IMR-90 (cell line): ENCODE measurements at regions not wholly inside any gene's neighbourhood (a gene's known extent, or its start where the extent isn't known, plus 50 kb on each side); places are given as distances from the start of the nearest gene placed in this dataset.

Experiments used
- ATAC-seq: fragments of 200-7000 bp; cut with Tn5 transposase; 2 replicates; pipeline ENCODE4 v1.9.1; 2020; ENCODE audit warnings: low read depth, mild to moderate bottlenecking, moderate library complexity
- BruUV-seq: library from RNA; stranded (reverse); fragments of 400-500 nt; replicated peaks from 2 replicates; lab custom pipeline; 2021; lab: Mats Ljungman, UMichigan
- CTCF ChIA-PET: fragments of 300-600 bp; formaldehyde crosslinking; extraction: SDS; loops from one replicate; lab custom pipeline; 2021; ENCODE audit warnings: antibody characterized with exemption; lab: Yijun Ruan, JAX
- POLR2A ChIA-PET: fragments of 300-600 bp; sonication (Branson Sonifier 250); formaldehyde crosslinking; loops from one replicate; lab custom pipeline; 2022; ENCODE audit warnings: antibody characterized with exemption; ENCODE audit not compliant: unreplicated experiment; lab: Charles Lee
- DNase-seq: peaks from one replicate; pipeline ENCODE4 v3.0.0; 2013
- H2AFZ ChIP-seq: replicated peaks from 2 replicates; pipeline ENCODE3; 2013; ENCODE audit warnings: low read length, mild to moderate bottlenecking; ENCODE audit not compliant: poor library complexity
- H2AK5ac ChIP-seq: 2 replicates; pipeline ENCODE4 v1.6.1; 2013; ENCODE audit warnings: low read depth, low read length, inconsistent platforms
- H2AK9ac ChIP-seq: replicated peaks from 2 replicates; pipeline ENCODE3; 2013; ENCODE audit warnings: mild to moderate bottlenecking, low read depth, low read length, moderate library complexity; ENCODE audit not compliant: poor library complexity
- H2BK120ac ChIP-seq: 2 replicates; pipeline ENCODE4 v1.6.1; 2013; ENCODE audit warnings: low read depth, low read length, inconsistent platforms
- H2BK15ac ChIP-seq: 3 replicates; pipeline ENCODE4 v1.6.1; 2013; ENCODE audit warnings: low read depth, low read length, inconsistent platforms
- H2BK20ac ChIP-seq: 2 replicates; pipeline ENCODE4 v1.6.1; 2013; ENCODE audit warnings: low read depth, mild to moderate bottlenecking, inconsistent platforms, low read length, moderate library complexity
- H2BK5ac ChIP-seq: 2 replicates; pipeline ENCODE4 v1.6.1; 2013; ENCODE audit warnings: mild to moderate bottlenecking, low read depth, low read length, inconsistent platforms; ENCODE audit not compliant: poor library complexity, severe bottlenecking
- H3K14ac ChIP-seq: replicated peaks from 2 replicates; pipeline ENCODE4 v1.6.1; 2013; ENCODE audit warnings: low read depth, low read length, inconsistent platforms
- H3K18ac ChIP-seq: 2 replicates; pipeline ENCODE4 v1.6.1; 2013; ENCODE audit warnings: low read depth, low read length, control low read depth
- H3K23ac ChIP-seq: 2 replicates; pipeline ENCODE4 v1.6.1; 2013; ENCODE audit warnings: low read depth, low read length, inconsistent platforms
- H3K27ac ChIP-seq: 2 replicates; pipeline ENCODE4 v1.5.1; 2013; ENCODE audit warnings: mild to moderate bottlenecking, control low read depth, low read length; ENCODE audit not compliant: insufficient read depth
- H3K27me3 ChIP-seq: 2 replicates; pipeline ENCODE4 v1.6.1; 2013; ENCODE audit warnings: low read length; ENCODE audit not compliant: control insufficient read depth, insufficient read depth
- H3K36me3 ChIP-seq: 2 replicates; pipeline ENCODE4 v1.6.1; 2013; ENCODE audit warnings: low read length, mixed read lengths; ENCODE audit not compliant: control insufficient read depth, insufficient read depth
- H3K4ac ChIP-seq: 2 replicates; pipeline ENCODE4 v1.6.1; 2013; ENCODE audit warnings: low read depth, low read length, inconsistent platforms
- H3K4me1 ChIP-seq: 2 replicates; pipeline ENCODE4 v1.6.1; 2013; ENCODE audit warnings: low read length, mixed read lengths; ENCODE audit not compliant: control insufficient read depth, insufficient read depth
- H3K4me2 ChIP-seq: 2 replicates; pipeline ENCODE4 v1.6.1; 2013; ENCODE audit warnings: low read depth, mild to moderate bottlenecking, control low read depth, low read length, moderate library complexity
- H3K4me3 ChIP-seq: 2 replicates; pipeline ENCODE4 v1.5.1; 2013; ENCODE audit warnings: low read depth, mild to moderate bottlenecking, control low read depth, low read length, moderate library complexity; ENCODE audit not compliant: insufficient read depth
- H3K56ac ChIP-seq: 2 replicates; pipeline ENCODE4 v1.6.1; 2013; ENCODE audit warnings: low read length, inconsistent platforms; ENCODE audit not compliant: insufficient read depth; ENCODE audit errors: extremely low read depth
- H3K79me1 ChIP-seq, 2 experiments: 2 replicates each; pipeline ENCODE4 v1.6.1; 2013; ENCODE audit warnings: low read length in 2 of 2, inconsistent platforms in 1 of 2, low read depth in 1 of 2
- H3K9ac ChIP-seq: 2 replicates; pipeline ENCODE4 v1.6.1; 2013; ENCODE audit warnings: low read depth, low read length, control low read depth
- H3K9me1 ChIP-seq: 2 replicates; pipeline ENCODE4 v1.6.1; 2013; ENCODE audit warnings: low read length, inconsistent platforms; ENCODE audit not compliant: insufficient read depth
- H3K9me3 ChIP-seq: 2 replicates; pipeline ENCODE4 v1.6.1; 2013; ENCODE audit warnings: low read length; ENCODE audit not compliant: control insufficient read depth, insufficient read depth
- H4K20me1 ChIP-seq: 2 replicates; pipeline ENCODE4 v1.6.1; 2013; ENCODE audit warnings: low read length, inconsistent platforms; ENCODE audit not compliant: insufficient read depth
- H4K5ac ChIP-seq: 2 replicates; pipeline ENCODE4 v1.6.1; 2013; ENCODE audit warnings: mild to moderate bottlenecking, low read depth, low read length, control low read depth
- H4K8ac ChIP-seq, 2 experiments: 2 replicates each; pipeline ENCODE4 v1.6.1; 2013; ENCODE audit warnings: low read depth in 2 of 2, low read length in 2 of 2, control low read depth in 1 of 2, inconsistent platforms in 1 of 2
- H4K91ac ChIP-seq: 2 replicates; pipeline ENCODE4 v1.6.1; 2013; ENCODE audit warnings: low read depth, low read length, inconsistent platforms; ENCODE audit not compliant: insufficient read depth
- BHLHE40 ChIP-seq: fragments of 150-350 bp; IDR thresholded peaks from 2 replicates; pipeline ENCODE4 v1.6.1; 2016; ENCODE audit warnings: mild to moderate bottlenecking, low read depth, low read length
- CHD1 ChIP-seq: IDR thresholded peaks from 2 replicates; pipeline ENCODE4 v1.6.1; 2012; ENCODE audit warnings: low read depth, low read length, improper control_type of control experiment
- CTCF ChIP-seq: conservative IDR thresholded peaks from 2 replicates; pipeline ENCODE4 v1.5.1; 2012; ENCODE audit warnings: mild to moderate bottlenecking, low read depth, low read length, improper control_type of control experiment
- ELK1 ChIP-seq: fragments of 150-350 bp; IDR thresholded peaks from 2 replicates; pipeline ENCODE4 v1.6.1; 2016; ENCODE audit warnings: low read depth, mild to moderate bottlenecking, low read length, moderate library complexity, borderline replicate concordance
- FOS ChIP-seq: fragments of 150-350 bp; IDR thresholded peaks from 2 replicates; pipeline ENCODE4 v1.6.1; 2016; ENCODE audit warnings: low read depth, low read length
- MAFK ChIP-seq: IDR thresholded peaks from 2 replicates; pipeline ENCODE4 v1.6.1; 2012; ENCODE audit warnings: low read depth, low read length, improper control_type of control experiment
- POLR2A ChIP-seq: IDR thresholded peaks from 2 replicates; pipeline ENCODE4 v1.6.1; 2012; ENCODE audit warnings: mild to moderate bottlenecking, low read depth, low read length
- RAD21 ChIP-seq: IDR thresholded peaks from 2 replicates; pipeline ENCODE4 v1.6.1; 2012; ENCODE audit warnings: low read length, improper control_type of control experiment
- RCOR1 ChIP-seq: IDR thresholded peaks from 2 replicates; pipeline ENCODE4 v1.6.1; 2012; ENCODE audit warnings: mild to moderate bottlenecking, low read length, improper control_type of control experiment; ENCODE audit not compliant: insufficient replicate concordance
- RFX5 ChIP-seq: IDR thresholded peaks from 2 replicates; pipeline ENCODE4 v1.8.0; 2012; ENCODE audit warnings: low read depth, mild to moderate bottlenecking, low read length, moderate library complexity
- USF2 ChIP-seq: fragments of 150-350 bp; IDR thresholded peaks from 2 replicates; pipeline ENCODE4 v1.6.1; 2017; ENCODE audit warnings: mild to moderate bottlenecking, antibody characterized with exemption, low read length, low read depth
- WGBS, 2 experiments: methylation state at CpG; one replicate each; pipeline versions ENCODE4 v1.1.5 to v1.1.7; 2013; ENCODE audit warnings: missing lambda C conversion rate in 2 of 2; ENCODE audit not compliant: insufficient read length in 1 of 2; ENCODE audit errors: extremely low coverage in 2 of 2; 5-methylcytosine and 5-hydroxymethylcytosine counted together
- dilution Hi-C: fragments of 300-500 bp; cut with HindIII; formaldehyde crosslinking; loops from one replicate; pipeline ENCODE4 v1.14.3; 2018; ENCODE audit warnings: low sequenced_read_pairs; ENCODE audit not compliant: unreplicated experiment
- in situ Hi-C: fragments of 300-500 bp; cut with MboI; formaldehyde crosslinking; loops from 3 replicates; pipeline ENCODE4 v1.14.3; 2019; ENCODE audit warnings: low sequenced_read_pairs, inconsistent platforms, mixed read lengths
- intact Hi-C: fragments of 100-400 bp; cut with micrococcal nuclease; formaldehyde crosslinking; loops from 2 replicates; pipeline ENCODE4 v1.10.0; 2022

- no CpG with 5 or more reads among the region's 1 CpG for WGBS, 2 experiments
- no peaks in the 10 kb centered on the region for H4K20me1 ChIP-seq
- H4K5ac ChIP-seq: no peak overlapping the region
- ChIA-PET CTCF (no interaction called here), POLR2A (no interaction called here)
- H2BK15ac ChIP-seq: no peak overlapping the region
- BruUV-seq: no TSS peak
- dilution Hi-C loops (no loop called here), intact Hi-C loops (loop anchor here (10.0 kb wide), 1 partner anchor 61 kb away; no protein-coding TSS in a partner anchor), in situ Hi-C loops (loop anchor here (25.0 kb wide), 1 partner anchor 91 kb away; no protein-coding TSS in a partner anchor)
- ATAC-seq: no peak
- TF ChIP-seq RFX5 (no peak), BHLHE40 (no peak), MAFK (no peak), USF2 (no peak), POLR2A (no peak), CHD1 (no peak), RAD21 (no peak), ELK1 (no peak), CTCF (no peak), RCOR1 (no peak), FOS (no peak)
- H3K56ac ChIP-seq: no peak overlapping the region
- H3K14ac ChIP-seq: no peak overlapping the region
- no peak overlapping the region for H3K23ac ChIP-seq
- H3K27me3 ChIP-seq: no peaks in the 10 kb centered on the region
- H3K9ac ChIP-seq: no peak overlapping the region
- no peak overlapping the region for H2AFZ ChIP-seq
- no peak overlapping the region for H3K4me3 ChIP-seq
- no peak overlapping the region for H4K8ac ChIP-seq
- H3K36me3 ChIP-seq: no peaks in the 10 kb centered on the region
- H3K79me1 ChIP-seq: no peaks in the 10 kb centered on the region
- no peaks in the 10 kb centered on the region for H3K4me1 ChIP-seq
- H3K4me2 ChIP-seq: no peak overlapping the region
- H2AK5ac ChIP-seq: no peak overlapping the region
- H4K91ac ChIP-seq: no peak overlapping the region
- H2BK20ac ChIP-seq: no peak overlapping the region
- H3K18ac ChIP-seq: no peak overlapping the region
- no peak overlapping the region for H3K4ac ChIP-seq
- peaks cover 2% of the 10 kb centered on the region; the same call in 1 of the 2 replicates for H3K9me3 ChIP-seq
- H3K27ac ChIP-seq: no peak overlapping the region
- no peak overlapping the region for H2BK5ac ChIP-seq
- H3K9me1 ChIP-seq: no peaks in the 10 kb centered on the region
- H2AK9ac ChIP-seq: no peak overlapping the region
- H2BK120ac ChIP-seq: no peak overlapping the region
- DNase-seq: no peak
These were observed 142.3 kb upstream of the TMPRSS15 start for GRCh38 chr21:18545908-18546307.
